NCI-H2029 treated with DMSO at 0.1 percent for 48 hours (cell line): ENCODE measurements at regions not wholly inside any gene's neighbourhood (a gene's known extent, or its start where the extent isn't known, plus 50 kb on each side); places are given as distances from the start of the nearest gene placed in this dataset.

Experiments used
- DNase-seq: peaks from one replicate; lab custom pipeline; 2025; lab: John Stamatoyannopoulos, UW

DNA sequence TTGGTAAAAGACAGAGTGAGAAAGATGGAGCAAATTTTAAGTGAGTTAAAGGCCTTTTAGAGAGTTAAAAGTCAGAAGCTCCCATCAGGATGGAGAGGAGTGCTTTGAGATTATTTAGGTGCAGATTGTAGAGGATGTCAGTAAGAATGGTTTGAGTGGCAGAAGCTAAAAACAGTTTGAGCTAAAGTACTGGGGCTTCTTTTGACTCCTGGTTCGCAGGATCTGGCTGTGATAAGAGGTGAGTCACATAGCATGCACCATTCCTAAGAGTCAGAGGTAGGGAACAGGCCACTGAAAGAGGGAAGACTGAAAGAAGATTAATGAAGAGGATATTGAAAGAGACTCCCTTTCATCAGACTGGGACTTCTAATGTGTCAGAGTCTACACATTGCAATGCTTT, 1047.9 kb upstream of the MAP3K7 start:
- DNase-seq = no peak

DNA sequence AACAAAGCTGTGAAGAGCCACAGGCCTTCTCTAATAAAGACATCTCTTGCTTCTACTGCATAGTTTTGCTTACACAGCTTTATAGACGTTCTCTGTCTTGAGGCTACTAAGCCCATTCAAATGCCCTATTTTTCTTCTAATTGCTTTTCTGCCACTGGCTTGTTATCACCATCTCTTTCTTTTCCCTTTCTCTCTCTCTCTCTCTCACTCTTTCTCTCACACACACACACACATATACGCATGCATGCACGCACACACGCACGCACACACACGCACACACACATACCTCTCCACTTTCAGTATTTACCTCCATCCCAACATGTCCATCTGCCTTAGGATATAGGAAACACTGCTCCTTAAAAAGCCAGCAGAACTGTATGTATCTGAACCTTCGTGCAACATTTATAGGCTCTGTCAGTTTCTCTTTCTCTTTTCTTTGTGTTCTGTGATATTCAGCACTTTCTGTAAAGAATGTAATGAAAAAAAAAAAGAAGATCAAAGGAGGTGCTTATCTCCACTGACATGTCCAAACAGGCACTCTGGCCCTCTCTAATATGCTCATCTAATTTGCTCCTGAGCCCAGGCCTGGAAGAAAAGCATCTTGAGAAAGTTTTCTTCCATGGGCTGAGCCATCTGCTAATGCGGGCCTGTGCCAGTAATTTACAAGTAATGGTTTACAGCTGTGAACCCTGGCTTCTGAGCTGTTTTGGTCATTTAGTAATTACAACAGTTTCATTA, 1046.7 kb upstream of the MAP3K7 start:
- DNase-seq = no peak

DNA sequence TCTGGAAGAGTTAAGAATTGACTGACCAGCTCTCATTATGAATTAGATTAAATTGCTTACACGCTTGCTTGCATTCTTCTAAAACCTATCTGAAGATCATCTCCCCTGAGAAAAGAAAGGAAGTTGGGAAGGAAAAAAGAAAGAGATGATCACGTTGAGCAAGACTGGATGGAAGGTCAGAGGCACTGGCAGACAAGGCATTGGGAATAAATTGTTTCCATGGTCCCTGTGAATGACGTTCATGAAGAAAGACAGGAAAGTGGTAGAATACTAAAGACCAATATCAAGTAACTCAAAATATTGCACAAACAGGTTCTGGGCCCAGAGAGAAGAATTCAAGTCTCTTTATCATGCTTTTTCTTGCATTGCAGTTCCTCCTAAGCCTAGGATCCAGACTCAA, 1045.4 kb upstream of the MAP3K7 start:
- DNase-seq = no peak

DNA sequence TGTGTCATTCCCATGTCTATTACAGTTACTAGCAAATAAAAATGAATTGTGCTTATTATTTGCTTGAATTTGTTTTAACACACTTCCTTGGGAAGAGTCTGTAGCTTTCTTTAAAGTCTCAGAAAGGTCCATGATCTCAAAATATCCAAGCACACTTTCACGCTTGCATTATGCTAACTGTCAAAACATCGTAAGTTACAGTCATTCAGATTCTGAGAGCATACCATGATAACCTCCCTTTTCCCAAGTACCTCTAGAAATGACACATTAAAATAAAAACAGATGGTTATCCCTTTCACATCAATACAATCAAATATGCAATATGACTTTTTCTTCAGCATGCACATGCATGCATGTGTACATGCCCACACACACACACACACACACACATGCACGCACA, 1044.4 kb upstream of the MAP3K7 start:
- DNase-seq = no peak

DNA sequence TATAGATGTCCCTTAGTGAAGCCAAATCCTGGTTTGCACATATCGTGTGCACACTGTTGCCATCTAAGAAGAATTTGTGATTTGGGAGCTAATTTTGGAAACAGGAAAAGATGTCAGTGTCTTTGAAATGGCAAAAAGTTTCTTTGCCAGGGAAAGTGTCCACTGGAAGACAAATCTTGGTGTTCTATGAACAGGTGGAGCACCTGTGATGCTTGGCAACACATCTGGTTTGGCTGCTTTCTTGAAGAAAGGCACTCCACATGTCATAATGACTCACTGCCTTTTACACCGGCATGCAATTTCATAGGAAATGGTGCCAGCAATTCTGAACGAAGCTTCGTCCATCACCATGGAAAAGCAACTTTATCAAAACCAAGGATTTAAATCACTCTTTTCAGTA, 1040.0 kb upstream of the MAP3K7 start:
- DNase-seq = no peak

DNA sequence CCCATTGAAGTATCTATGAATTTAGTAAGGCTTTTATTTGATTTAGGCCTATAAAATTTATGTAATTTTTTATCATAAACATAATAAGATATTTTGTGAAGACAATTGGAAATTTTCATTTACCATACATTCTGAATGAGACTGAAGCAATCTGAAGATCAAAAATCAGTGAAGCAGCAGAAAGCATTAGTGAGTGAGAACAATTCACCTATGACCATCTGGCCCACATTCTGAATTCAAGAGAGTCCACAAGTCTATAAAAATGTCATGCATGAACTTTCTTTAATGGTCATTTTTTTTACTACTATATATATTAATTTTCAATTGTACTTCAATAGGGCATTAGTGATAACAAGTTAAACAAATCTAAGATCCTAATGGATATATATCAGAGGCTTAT, 1026.6 kb upstream of the MAP3K7 start:
- DNase-seq = no peak

DNA sequence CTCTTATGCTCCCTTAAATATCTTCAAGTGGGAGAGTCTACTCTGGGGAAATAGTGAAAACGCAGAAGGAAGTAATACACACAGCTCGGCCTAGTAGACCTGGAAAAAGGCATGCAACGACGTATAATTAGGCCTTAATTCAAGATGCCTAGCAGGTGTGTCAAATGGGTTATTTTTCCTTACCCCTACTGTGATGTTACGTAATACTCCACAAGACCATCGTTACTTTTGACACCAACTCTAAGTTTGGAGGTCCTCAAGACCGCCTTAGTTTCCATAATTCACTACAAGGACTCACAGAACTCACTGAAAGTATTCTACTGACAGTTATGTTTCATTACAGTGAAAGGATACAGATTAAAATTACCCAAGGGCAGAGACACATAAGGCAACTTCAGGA, 1024.3 kb upstream of the MAP3K7 start:
- DNase-seq = no peak

DNA sequence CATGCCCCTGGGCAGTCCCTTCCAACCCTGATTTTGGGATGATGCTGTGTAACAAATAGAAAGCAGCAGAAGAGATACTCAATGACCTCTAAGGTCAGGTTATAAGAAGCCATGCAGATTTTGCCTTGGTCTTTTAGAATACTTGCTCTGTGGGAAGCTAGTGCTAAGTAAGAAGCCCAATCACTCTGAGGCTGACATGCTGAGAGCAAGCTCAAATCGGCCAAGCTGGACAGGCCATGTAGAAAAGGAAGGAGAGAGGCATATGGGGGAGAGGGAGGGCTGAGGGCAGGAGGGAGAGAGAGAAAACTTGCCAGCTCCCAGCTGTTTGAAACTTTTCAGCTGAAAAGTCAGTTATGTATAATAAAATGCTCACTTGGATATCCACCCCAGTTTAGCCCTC, 1021.6 kb upstream of the MAP3K7 start:
- no peak for DNase-seq

DNA sequence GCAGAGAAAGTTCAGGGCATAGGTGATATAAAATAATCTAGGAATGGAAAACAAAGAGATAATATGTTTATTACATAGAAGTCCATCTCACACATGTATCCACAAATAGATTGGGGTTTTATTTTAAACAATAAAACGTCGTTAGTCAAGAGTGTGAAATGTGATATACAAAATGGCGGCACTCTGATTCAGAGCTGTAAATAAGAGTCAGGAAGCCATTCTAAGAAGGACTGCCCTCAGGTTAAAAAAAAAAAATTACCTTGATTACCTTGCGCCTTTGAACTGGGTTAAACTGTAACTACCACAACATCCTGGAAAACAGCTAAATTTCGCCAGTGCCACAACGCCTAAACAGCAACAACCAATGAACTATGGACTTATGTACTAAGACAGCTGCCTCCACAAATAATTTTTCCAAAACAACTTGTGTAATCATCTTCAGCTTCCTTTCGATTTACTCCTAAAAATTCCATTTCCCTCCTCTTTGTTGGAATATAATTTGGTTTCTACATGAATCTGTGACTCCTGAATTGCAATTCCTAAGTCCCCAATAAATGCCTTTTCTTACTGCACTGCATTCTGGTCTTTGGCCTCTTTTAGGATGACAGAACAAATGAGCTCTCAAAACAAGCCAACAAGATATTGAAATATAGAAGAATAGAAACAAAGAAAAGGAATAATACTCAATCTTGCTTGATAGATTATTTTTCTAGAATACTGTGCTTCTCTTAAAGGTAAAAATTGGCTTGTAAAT, 1019.5 kb upstream of the MAP3K7 start:
- DNase-seq = no peak

DNA sequence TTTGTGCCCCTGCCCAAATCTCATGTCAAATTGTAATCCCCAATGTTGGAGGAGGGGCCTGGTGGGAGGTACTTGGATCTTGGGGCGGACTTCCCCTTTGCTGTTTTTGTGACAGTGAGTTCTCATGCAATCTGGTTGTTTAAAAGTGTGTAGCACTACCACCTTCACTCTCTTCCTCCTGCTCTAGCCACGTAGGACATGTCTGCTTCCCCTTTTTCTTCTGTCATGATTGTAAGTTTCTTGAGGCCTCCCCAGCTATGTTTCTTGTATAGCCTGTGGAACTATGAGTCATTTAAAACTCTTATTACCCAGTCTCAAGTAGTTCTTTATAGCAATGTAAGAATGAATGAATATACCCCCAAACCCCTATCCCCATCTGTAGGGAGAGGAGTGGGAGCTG, 1013.7 kb upstream of the MAP3K7 start:
- no peak for DNase-seq

DNA sequence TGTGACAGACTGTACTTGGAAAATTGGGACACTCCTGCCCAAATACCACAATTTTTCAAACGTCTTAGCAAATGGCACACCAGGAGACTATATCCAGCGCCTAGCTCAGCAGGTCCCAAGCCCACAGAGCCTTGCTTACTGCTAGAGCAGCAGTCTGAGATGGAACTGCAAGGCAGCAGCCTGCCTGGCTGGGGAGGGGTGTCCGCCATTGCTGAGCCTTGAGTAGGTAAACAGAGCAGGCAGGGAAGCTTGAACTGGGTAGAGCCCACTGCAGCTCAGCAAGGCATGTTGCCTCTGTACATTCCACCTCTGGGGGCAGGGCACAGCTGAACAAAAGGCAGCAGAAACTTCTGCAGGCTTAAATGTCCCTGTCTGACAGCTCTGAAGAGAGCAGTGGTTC, 1003.3 kb upstream of the MAP3K7 start:
- no peak for DNase-seq

DNA sequence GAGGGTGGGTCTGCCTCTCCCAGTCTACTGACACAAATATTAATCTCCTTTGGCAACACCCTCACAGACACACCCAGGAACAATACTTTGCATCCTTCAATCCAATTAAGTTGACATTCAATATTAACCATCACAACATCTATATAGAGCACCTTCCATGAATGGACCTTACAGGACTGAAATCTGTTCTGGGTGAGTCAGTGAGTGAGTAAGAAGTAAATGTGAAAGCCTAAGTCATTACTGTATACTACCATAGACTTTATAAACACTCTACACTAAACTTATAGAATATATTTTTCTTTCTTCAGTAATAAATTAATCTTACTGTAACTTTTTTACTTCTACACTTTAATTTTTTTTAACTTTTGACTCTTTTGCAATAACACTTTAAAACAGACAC, 993.8 kb upstream of the MAP3K7 start:
- DNase-seq = no peak

DNA sequence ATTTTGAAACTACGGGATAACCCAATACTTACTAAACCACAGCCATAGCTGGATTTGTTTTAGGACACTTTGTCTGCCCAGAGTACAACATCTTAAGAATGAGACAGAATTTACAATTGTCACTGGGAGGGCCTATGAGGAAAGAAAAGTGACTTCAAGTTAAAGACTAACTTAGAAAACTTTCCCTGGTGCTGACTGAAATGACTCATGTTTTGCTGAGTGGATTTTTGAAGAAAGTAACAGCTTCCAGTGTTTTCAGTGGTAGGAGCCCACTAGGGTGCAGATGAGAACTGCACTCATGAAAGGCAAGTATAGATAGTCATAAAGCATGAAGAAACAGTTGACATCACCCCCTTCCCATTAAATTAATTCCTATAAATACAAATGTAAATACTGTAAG, 988.2 kb upstream of the MAP3K7 start:
- no peak for DNase-seq

DNA sequence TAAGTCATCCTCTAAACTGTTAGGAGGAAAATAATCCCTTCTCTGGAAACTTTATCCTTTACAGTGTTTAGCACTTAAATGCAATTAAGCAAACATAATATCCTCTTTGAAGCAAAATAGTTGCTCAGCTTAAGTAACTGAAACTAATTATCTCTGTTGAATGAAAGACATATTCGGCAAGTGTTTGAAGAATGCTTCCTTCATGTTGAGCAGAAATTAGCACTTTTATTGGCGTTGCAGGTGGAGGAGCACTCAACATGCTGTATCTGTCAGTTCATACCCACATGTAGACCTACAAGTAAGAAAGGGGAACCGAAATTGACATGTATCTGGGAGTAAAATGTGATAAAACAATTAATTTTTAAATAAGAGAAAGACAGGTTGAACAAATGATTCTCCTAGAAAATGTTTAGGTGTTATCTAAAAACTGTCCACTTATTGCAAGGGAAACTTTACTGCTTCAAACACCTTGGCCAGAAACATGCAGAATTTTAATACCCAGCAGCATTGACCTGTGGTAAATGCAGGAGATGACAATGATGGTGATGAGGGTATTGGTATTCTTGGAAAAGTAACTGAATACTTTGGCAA, 987.0 kb upstream of the MAP3K7 start:
- DNase-seq = no peak

DNA sequence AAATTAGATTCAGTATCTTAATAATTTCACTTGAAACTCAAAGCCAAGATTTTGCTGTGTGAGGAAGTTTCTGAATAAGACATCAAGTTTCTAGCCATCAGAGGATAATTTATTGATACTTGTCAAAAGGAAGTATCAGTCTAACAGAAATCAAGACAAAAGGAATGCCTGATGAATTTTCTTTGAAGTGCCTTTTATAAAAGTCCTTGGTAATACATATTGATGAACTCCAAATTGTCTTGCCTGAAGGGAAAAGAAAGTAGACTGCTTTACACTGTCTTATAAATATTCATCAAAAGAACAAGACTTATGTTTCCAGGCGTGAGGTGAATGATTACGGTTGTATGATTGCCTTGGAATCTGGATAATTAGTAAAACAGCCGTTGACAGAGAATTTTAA, 986.0 kb upstream of the MAP3K7 start:
- DNase-seq = no peak

DNA sequence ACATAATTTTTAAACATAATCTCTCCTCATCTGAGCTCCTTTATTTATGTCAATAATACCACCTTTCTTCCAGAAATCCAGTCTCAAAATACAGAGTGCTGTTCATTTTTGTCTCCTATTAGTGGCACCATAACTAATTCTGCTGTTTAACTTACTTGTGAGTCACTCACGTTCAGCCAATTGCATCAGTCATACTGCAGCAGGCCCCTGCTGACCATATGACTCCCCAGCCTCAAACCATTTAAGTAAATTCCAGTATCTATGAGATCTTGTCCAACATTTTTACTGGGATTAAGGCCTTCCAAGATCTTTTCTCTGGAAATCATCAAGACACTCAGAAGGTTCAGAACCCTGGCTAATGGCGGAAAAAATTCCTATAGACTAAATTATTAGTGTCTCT, 982.2 kb upstream of the MAP3K7 start:
- no peak for DNase-seq

DNA sequence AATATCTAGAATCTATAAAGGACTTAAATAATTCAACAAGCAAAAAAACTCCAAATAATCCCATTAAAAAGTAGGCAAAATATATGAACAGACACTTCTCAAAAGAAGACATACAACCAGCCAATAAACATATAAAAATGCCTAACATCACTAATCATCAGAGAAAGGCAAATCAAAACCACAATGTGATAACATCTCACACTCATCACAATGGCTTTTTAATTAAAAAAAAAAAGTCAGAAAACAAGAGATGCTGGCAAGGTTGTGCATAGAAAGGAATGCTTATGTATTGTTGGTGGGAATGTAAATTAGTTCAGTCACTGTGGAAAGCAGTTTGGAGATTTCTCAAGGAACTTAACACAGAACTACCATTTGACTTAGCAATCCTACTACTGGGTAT, 979.6 kb upstream of the MAP3K7 start:
- DNase-seq = no peak

DNA sequence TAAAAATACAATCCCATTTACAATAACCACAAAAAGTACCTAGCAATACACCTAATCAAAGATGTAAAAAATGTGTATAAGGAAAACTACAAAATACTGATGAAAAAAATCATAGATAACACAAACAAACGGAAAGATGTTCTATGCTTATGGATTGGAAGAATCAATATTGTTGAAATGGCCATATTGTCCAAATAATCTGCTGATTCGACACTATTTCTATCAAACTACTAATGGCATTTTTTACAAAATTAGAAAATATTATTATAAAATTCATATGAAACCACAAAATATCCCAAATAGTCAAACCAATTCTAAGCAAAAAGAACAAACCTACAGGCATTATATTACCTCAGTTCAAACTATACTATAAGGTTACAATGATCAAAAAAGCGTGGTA, 978.3 kb upstream of the MAP3K7 start:
- DNase-seq = no peak

DNA sequence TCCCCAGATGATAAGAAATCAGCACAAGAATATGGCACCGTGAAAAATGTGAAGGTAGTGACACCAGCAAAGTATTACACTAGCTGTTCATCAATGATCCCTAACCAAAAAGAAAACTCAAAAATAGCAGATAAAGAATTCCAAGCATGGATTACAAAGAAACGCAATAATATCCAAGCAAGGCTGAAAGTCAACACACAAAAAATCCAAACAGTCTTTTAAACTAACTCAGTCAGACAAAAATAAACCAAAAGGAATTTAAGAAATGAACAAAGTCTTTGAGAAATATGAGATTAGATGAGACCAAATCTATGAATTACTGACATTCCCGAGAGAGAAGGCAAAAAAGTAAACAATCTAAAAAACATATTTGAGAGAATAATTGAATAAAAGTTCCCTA, 976.1 kb upstream of the MAP3K7 start:
- DNase-seq = no peak

DNA sequence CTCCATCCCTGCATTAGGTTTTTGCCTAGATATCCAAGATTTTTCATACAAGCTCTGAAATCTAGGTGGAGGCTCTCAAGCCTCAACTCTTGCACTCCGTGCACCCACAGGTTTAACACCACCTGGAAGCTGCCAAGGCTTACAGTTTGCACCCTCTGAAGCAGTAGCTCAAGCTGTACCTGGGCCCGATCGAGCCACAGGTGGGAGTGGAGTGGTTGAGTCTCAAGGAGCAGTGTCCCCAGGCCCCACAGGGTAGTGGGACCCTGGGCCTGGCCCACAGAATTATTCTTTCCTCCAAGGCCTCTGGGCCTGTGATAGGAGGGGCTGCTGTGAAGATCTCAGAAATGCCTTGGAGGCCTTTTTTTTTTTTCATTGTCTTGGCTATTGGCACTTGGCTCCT, 973.5 kb upstream of the MAP3K7 start:
- no peak for DNase-seq

DNA sequence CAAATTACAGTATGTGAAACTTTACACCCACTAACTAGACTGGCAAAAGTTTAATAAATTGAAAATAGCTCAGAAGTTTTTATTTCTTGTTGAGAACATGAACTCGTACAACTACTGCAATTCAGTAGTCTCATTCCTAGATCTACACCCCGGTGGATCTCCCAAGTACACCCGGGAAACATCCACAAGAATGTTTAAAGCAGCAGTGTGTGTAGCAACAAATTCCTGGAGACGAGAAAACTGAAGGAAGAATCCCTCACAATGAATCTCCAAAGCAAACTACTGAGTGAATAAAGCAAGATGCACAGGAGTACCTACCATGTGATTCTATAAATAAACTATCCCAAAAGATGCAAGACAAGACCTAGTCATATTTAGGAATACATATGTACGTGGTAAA, 954.0 kb upstream of the MAP3K7 start:
- no peak for DNase-seq

DNA sequence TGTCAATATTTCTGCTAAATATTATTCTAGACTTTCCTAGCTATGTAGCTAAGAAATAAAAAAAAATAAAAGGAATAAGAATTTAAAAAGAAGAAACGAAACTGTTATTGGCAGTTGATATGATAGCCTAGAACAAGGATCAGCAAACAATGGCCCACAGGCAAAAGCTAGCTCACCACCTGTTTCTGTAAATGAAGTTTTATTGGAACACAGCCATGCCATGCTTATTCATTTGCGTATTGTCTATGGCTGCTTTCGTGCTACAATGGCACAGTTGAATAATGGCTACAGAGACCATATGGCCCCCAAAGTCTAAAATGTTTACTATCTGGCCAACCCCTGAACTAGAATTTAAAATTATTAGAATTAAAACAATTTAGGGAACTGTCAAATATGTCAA, 952.6 kb upstream of the MAP3K7 start:
- DNase-seq = peak; percentile 0

DNA sequence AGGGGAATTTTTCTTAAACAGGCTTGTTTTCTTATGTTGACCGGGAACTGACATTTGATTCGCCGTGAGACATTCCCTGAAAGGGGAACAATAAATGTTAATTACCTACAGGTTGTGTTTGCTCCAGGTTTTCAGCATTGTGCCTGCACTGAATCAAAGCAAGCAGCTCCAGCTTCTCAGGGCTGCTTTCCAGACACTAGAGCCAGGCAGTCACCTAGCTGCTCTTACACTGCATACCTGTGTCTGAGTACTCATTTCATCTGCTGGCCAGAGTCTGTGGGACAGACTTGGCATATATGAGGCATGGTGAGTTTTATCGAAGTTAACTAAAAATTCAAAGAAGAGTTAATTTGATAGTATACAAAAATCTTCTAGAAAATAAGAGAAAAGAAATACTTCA, 951.8 kb upstream of the MAP3K7 start:
- DNase-seq = no peak

DNA sequence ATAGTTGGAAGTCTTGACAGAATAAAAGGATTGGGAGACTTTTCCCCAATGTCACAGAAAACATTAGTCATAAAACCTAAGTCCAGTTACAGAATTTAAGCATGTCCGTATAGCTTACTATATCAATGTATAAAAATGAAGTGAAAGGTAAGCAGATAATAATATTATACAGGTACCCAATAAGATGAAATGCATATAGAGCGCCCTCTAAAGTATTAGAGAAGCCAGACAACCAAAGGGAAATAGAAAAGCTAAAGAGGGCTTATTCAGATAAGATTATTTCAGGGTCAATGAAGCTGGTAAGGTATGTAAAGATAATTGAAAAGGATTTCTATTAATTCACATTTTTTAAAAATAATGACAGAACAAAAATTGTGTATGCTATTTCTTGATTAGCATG, 947.7 kb upstream of the MAP3K7 start:
- no peak for DNase-seq
